Spleen (tissue), 11 donors: ENCODE measurements at regions not wholly inside any gene's neighbourhood (a gene's known extent, or its start where the extent isn't known, plus 50 kb on each side); places are given as distances from the start of the nearest gene placed in this dataset.

Experiments used
- DNase-seq: peaks from one replicate; pipeline ENCODE4 v3.0.0-alpha.2; 2020
- H3K27ac ChIP-seq, 8 donors: fragments of 200-600 bp; sonication (generic) in 7 of 8; 1 replicate in 4 of 8; 2 replicates in 4 of 8; pipeline versions ENCODE4 v1.5.0 to v1.8.0; 2016 to 2021; ENCODE audit warnings: inconsistent platforms in 4 of 8, mild to moderate bottlenecking in 4 of 8, moderate library complexity in 1 of 8
- H3K27me3 ChIP-seq, 7 donors: fragments of 200-600 bp; sonication (generic) in 6 of 7; replicated peaks in 1 of 7; 1 replicate in 4 of 7; 2 replicates in 3 of 7; pipeline versions ENCODE4 v1.5.0 to v1.8.0; 2016 to 2021; ENCODE audit warnings: inconsistent platforms in 3 of 7, mild to moderate bottlenecking in 1 of 7
- H3K36me3 ChIP-seq, 6 donors: fragments of 200-600 bp; sonication (generic) in 5 of 6; 1 replicate in 4 of 6; 2 replicates in 2 of 6; pipeline versions ENCODE4 v1.5.0 to v1.8.0; 2016 to 2021; ENCODE audit warnings: inconsistent platforms in 2 of 6
- H3K4me1 ChIP-seq, 6 donors: fragments of 200-600 bp; sonication (generic) in 5 of 6; 1 replicate in 3 of 6; 2 replicates in 3 of 6; pipeline versions ENCODE4 v1.5.0 to v1.8.0; 2016 to 2021; ENCODE audit warnings: inconsistent platforms in 3 of 6
- H3K4me3 ChIP-seq, 8 donors: fragments of 200-600 bp; sonication (generic) in 7 of 8; 1 replicate in 4 of 8; 2 replicates in 4 of 8; pipeline versions ENCODE4 v1.5.0 to v1.8.0; 2016 to 2021; ENCODE audit warnings: inconsistent platforms in 4 of 8, mild to moderate bottlenecking in 4 of 8, moderate library complexity in 2 of 8
- H3K9me3 ChIP-seq, 8 donors: fragments of 200-600 bp; sonication (generic) in 7 of 8; 1 replicate in 4 of 8; 2 replicates in 4 of 8; pipeline versions ENCODE4 v1.5.0 to v1.8.0; 2016 to 2021; ENCODE audit warnings: inconsistent platforms in 4 of 8
- CTCF ChIP-seq, 11 experiments: fragments of 200-600 bp in 7 of 11; fragments of 450-650 bp in 4 of 11; sonication (generic) in 4 of 11; IDR thresholded peaks in 8 of 11; conservative IDR thresholded peaks in 3 of 11; 1 replicate in 7 of 11; 2 replicates in 4 of 11; pipeline versions ENCODE4 v1.4.0 to v1.8.0; 2016 to 2021; ENCODE audit warnings: antibody characterized with exemption in 11 of 11, inconsistent platforms in 4 of 11, mild to moderate bottlenecking in 1 of 11
- POLR2A ChIP-seq, 3 donors: fragments of 450-650 bp; IDR thresholded peaks; one replicate each; pipeline ENCODE4 v1.5.1; 2017; ENCODE audit warnings: antibody characterized with exemption in 3 of 3, mild to moderate bottlenecking in 1 of 3
- POLR2AphosphoS5 ChIP-seq, 3 donors: sonication (generic); formaldehyde crosslinking; IDR thresholded peaks; one replicate each; pipeline ENCODE4 v1.5.1; 2017; ENCODE audit warnings: antibody characterized with exemption in 3 of 3
- WGBS, 5 donors: extraction: QIAGEN DNeasy Blood & Tissue Kit in 3 of 5; methylation state at CpG; one replicate each; pipeline versions ENCODE4 v1.1.5 to v1.1.7; 2013 to 2018; 5-methylcytosine and 5-hydroxymethylcytosine counted together
- intact Hi-C: fragments of 100-400 bp; cut with DNase I; formaldehyde crosslinking; loops from one replicate; pipeline ENCODE4 v1.15.0; 2023; ENCODE audit warnings: low total_unique reads
- donor health status: healthy with polysubstance abuse.
- donor health status: DM: no; HTN: no; CAD: no; lungs with moderate emphysema.
- donor health status: DM: no; HTN: no; CAD: no.
- donor health status: Bipolar disorder and iron deficiency.
- donor health status: healthy.
- donor health status: DM: no; HTN: no; CAD: no.
- donor health status: DM: yes; HTN: yes; CAD: no.

GRCh38 chr2:16745466-16745865, 79.8 kb upstream of the CYRIA start:
- Histone ChIP-seq H3K36me3 (no peaks in the 10 kb centered on the region), H3K27me3 (no peaks in the 10 kb centered on the region), H3K9me3 (no peaks in the 10 kb centered on the region), H3K4me1 (peaks cover 0 to 6% (median 0%) of the 10 kb centered on the region in 6 donors), H3K4me3 (no peak overlapping the region), H3K27ac (no peak overlapping the region)
- intact Hi-C loops: no loop called here
- WGBS, 5 donors: 67 to 84% (median 79%) methylated on average over 5 of the region's 5 CpGs
- TF ChIP-seq CTCF (IDR thresholded peaks at IDR 0.05 in 8 of 11, conservative IDR thresholded peaks at IDR 0.05 in 3 of 11): no peak
- no peak for TF ChIP-seq POLR2AphosphoS5 (IDR thresholded peaks at IDR 0.05)
- TF ChIP-seq POLR2A (IDR thresholded peaks at IDR 0.05): no peak
- DNase-seq: no peak

GRCh38 chr2:16744521-16744920, 78.9 kb upstream of the CYRIA start:
- no peak for TF ChIP-seq POLR2A (IDR thresholded peaks at IDR 0.05)
- TF ChIP-seq CTCF (IDR thresholded peaks at IDR 0.05 in 8 of 11, conservative IDR thresholded peaks at IDR 0.05 in 3 of 11): no peak
- TF ChIP-seq POLR2AphosphoS5 (IDR thresholded peaks at IDR 0.05): no peak
- no peak for DNase-seq
- Histone ChIP-seq H3K9me3 (no peaks in the 10 kb centered on the region), H3K27ac (no peak overlapping the region), H3K4me3 (no peak overlapping the region), H3K27me3 (no peaks in the 10 kb centered on the region), H3K36me3 (no peaks in the 10 kb centered on the region), H3K4me1 (peaks cover 0 to 6% (median 0%) of the 10 kb centered on the region in 6 donors)
- intact Hi-C loops: no loop called here

DNA sequence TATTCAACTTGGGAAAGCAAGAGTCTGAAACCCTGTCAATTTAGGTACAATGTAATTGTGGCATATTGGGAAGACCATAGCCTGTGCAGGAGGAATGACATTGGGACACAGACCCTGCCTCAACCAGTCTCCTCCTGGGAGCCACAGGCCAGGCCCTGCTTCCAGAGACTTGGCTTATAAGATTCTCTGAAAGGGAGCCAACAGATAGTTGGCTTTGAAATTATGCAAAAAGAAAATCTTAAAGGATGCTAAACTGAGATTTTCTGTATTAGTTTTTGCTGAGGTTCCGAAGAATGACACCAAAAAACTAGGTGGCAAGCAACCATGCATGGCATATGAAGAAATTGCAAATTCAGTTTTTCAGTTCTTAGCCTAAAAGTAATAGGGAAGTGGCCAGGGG, 76.4 kb upstream of the CYRIA start:
- no peaks in the 10 kb centered on the region for H3K9me3 ChIP-seq
- H3K27ac ChIP-seq: no peak overlapping the region
- TF ChIP-seq POLR2AphosphoS5 (IDR thresholded peaks at IDR 0.05) (no peak), CTCF (IDR thresholded peaks at IDR 0.05 in 8 of 11, conservative IDR thresholded peaks at IDR 0.05 in 3 of 11) (no peak), POLR2A (IDR thresholded peaks at IDR 0.05) (no peak)
- H3K4me3 ChIP-seq: no peak overlapping the region
- H3K36me3 ChIP-seq: no peaks in the 10 kb centered on the region
- intact Hi-C loops: no loop called here
- no peaks in the 10 kb centered on the region for H3K27me3 ChIP-seq
- DNase-seq: no peak
- 64 to 82% (median 72%) methylated on average over 1 of the region's 1 CpG for WGBS, 5 donors
- H3K4me1 ChIP-seq: peaks cover 0 to 6% (median 0%) of the 10 kb centered on the region in 6 donors

DNA sequence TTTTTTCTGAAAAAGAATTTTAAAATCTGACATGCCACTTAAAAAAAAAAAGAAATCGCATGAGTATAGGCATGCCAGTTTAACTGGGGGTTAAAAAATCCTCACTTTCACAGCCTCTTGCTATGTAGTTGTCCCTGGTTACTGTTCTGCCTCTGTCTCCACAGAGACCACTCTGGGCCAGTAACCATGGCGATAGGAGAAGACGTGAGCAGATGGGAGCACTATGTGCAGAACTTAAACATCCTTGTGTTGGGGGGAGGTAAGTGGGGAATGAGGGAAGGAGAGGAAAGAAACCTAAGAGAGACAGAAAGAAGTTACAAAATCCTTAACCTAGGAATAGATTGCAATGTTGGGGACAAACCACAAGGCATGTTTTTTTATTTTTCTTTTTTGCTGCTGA, 75.9 kb upstream of the CYRIA start:
- Histone ChIP-seq H3K36me3 (no peaks in the 10 kb centered on the region), H3K27me3 (no peaks in the 10 kb centered on the region), H3K9me3 (no peaks in the 10 kb centered on the region), H3K27ac (no peak overlapping the region), H3K4me1 (peaks cover 0 to 6% (median 0%) of the 10 kb centered on the region in 6 donors), H3K4me3 (no peak overlapping the region)
- 81 to 95% (median 81%) methylated on average over 3 of the region's 3 CpGs for WGBS, 5 donors
- DNase-seq: no peak
- intact Hi-C loops: no loop called here
- TF ChIP-seq POLR2A (IDR thresholded peaks at IDR 0.05): no peak
- TF ChIP-seq CTCF (IDR thresholded peaks at IDR 0.05 in 8 of 11, conservative IDR thresholded peaks at IDR 0.05 in 3 of 11): no peak
- TF ChIP-seq POLR2AphosphoS5 (IDR thresholded peaks at IDR 0.05): no peak
